GM12878 (cell line): ENCODE measurements at regions not wholly inside any gene's neighbourhood (a gene's known extent, or its start where the extent isn't known, plus 50 kb on each side); places are given as distances from the start of the nearest gene placed in this dataset.

ENCODE experiments used
- ATAC-seq: fragments of 200-7000 bp; cut with Tn5 transposase; 3 replicates; pipeline ENCODE4 v1.9.1; 2020; ENCODE audit warnings: mild to moderate bottlenecking, moderate library complexity
- BruUV-seq: library from RNA; stranded (reverse); fragments of 400-500 nt; replicated peaks from 2 replicates; lab custom pipeline; 2021; lab: Mats Ljungman, UMichigan
- CTCF ChIA-PET: fragments of 300-600 bp; sonication (Branson Sonifier 250); formaldehyde crosslinking; extraction: SDS; loops from one replicate; lab custom pipeline; 2021; ENCODE audit warnings: inconsistent platforms; lab: Yijun Ruan, JAX
- POLR2A ChIA-PET: fragments of 350-600 bp; formaldehyde crosslinking; extraction: SDS; loops from one replicate; lab custom pipeline; 2021; ENCODE audit warnings: inconsistent platforms; lab: Charles Lee
- RAD21 ChIA-PET: fragments of 300-600 bp; sonication (Branson Sonifier 250); formaldehyde crosslinking; loops from one replicate; lab custom pipeline; 2023; ENCODE audit warnings: antibody characterized with exemption; ENCODE audit not compliant: unreplicated experiment; lab: Charles Lee
- SMC1A ChIA-PET: fragments of 300-600 bp; sonication (Branson Sonifier 250); formaldehyde crosslinking; loops from one replicate; lab custom pipeline; 2023; ENCODE audit not compliant: unreplicated experiment, uncharacterized antibody; lab: Charles Lee
- DNase-seq: peaks from one replicate; pipeline ENCODE4 v3.0.0-alpha.2; 2011; ENCODE audit warnings: low read depth, low spot score
- FAIRE-seq: peaks from 3 replicates; lab custom pipeline; 2011; peaks lifted over from hg19 to GRCh38; lab: Jason Lieb, UNC
- H2AFZ ChIP-seq: 2 replicates; pipeline ENCODE4 v1.6.0; 2011; ENCODE audit warnings: low read depth, low read length, control low read depth; ENCODE audit not compliant: control insufficient read depth
- H3K27ac ChIP-seq: 2 replicates; pipeline ENCODE4 v1.5.1; 2011; ENCODE audit warnings: control low read depth; ENCODE audit not compliant: control insufficient read depth, insufficient read depth
- H3K27me3 ChIP-seq, 2 experiments: replicated peaks in 1 of 2; 2 replicates each; pipeline versions ENCODE4 v1.6.0 to v1.6.1; 2011; ENCODE audit warnings: low read length in 1 of 2; ENCODE audit not compliant: control insufficient read depth in 2 of 2, insufficient read depth in 2 of 2
- H3K36me3 ChIP-seq, 2 experiments: 2 replicates each; pipeline ENCODE4 v1.5.1; 2011; ENCODE audit warnings: low read length in 1 of 2; ENCODE audit not compliant: control insufficient read depth in 2 of 2, insufficient read depth in 2 of 2
- H3K4me1 ChIP-seq: 2 replicates; pipeline ENCODE4 v1.6.1; 2011; ENCODE audit warnings: mild to moderate bottlenecking, low read length, moderate library complexity, mixed read lengths; ENCODE audit not compliant: control insufficient read depth, insufficient read depth
- H3K4me2 ChIP-seq: 2 replicates; pipeline ENCODE4 v1.6.0; 2011; ENCODE audit warnings: control low read depth; ENCODE audit not compliant: control insufficient read depth, insufficient read depth
- H3K4me3 ChIP-seq: fragments of 200-600 bp; sonication (generic); 2 replicates; pipeline ENCODE4 v1.5.1; 2016
- H3K79me2 ChIP-seq: 2 replicates; pipeline ENCODE4 v1.6.0; 2011; ENCODE audit warnings: low read length; ENCODE audit not compliant: control insufficient read depth, insufficient read depth
- H3K9ac ChIP-seq: 2 replicates; pipeline ENCODE4 v1.8.0; 2011; ENCODE audit warnings: low read length, control low read depth, mixed read lengths; ENCODE audit not compliant: control insufficient read depth, insufficient read depth
- H3K9me3 ChIP-seq: replicated peaks from 3 replicates; pipeline ENCODE4 v1.5.1; 2011; ENCODE audit warnings: mild to moderate bottlenecking, low read length; ENCODE audit not compliant: control insufficient read depth, insufficient read depth
- H4K20me1 ChIP-seq: 2 replicates; pipeline ENCODE4 v1.6.0; 2011; ENCODE audit not compliant: control insufficient read depth, insufficient read depth
- CHD2 ChIP-seq: IDR thresholded peaks from 2 replicates; pipeline ENCODE4 v1.6.1; 2011; ENCODE audit warnings: low read depth, low read length, improper control_type of control experiment, borderline replicate concordance
- CREM ChIP-seq: IDR thresholded peaks from 2 replicates; pipeline ENCODE4 v1.6.1; 2014; ENCODE audit warnings: antibody characterized with exemption, low read depth
- E2F4 ChIP-seq: IDR thresholded peaks from 2 replicates; pipeline ENCODE4 v1.6.1; 2012; ENCODE audit warnings: low read depth, low read length, improper control_type of control experiment
- HSF1 ChIP-seq: fragments of 150-350 bp; IDR thresholded peaks from 2 replicates; pipeline ENCODE4 v1.6.1; 2014; ENCODE audit warnings: mild to moderate bottlenecking, low read depth, low read length
- IRF5 ChIP-seq: fragments of 450-650 bp; IDR thresholded peaks from 2 replicates; pipeline ENCODE4 v1.6.1; 2017; ENCODE audit warnings: borderline replicate concordance
- MLLT1 ChIP-seq: fragments of 450-650 bp; IDR thresholded peaks from 2 replicates; pipeline ENCODE4 v1.6.1; 2016; ENCODE audit warnings: mild to moderate bottlenecking
- MTA3 ChIP-seq: IDR thresholded peaks from 2 replicates; pipeline ENCODE4 v1.6.1; 2012; ENCODE audit warnings: low read length, inconsistent platforms, borderline replicate concordance
- RAD21 ChIP-seq: IDR thresholded peaks from 2 replicates; pipeline ENCODE4 v1.6.1; 2011; ENCODE audit warnings: mild to moderate bottlenecking, low read depth, low read length, moderate library complexity; ENCODE audit not compliant: insufficient read depth
- SMAD1 ChIP-seq: fragments of 450-650 bp; IDR thresholded peaks from 2 replicates; pipeline ENCODE4 v1.6.1; 2018; ENCODE audit warnings: mild to moderate bottlenecking, low read depth; ENCODE audit not compliant: partially characterized antibody
- SP1 ChIP-seq: IDR thresholded peaks from one replicate; pipeline ENCODE4 v1.6.1; 2011; ENCODE audit warnings: low read depth, low read length
- ZSCAN29 ChIP-seq: fragments of 450-650 bp; IDR thresholded peaks from 2 replicates; pipeline ENCODE4 v1.6.1; 2017; ENCODE audit warnings: mild to moderate bottlenecking, moderate library complexity
- WGBS: methylation state at CpG from one replicate; pipeline ENCODE4 v1.1.6; 2016; ENCODE audit warnings: low lambda C conversion rate; ENCODE audit not compliant: insufficient replicate concordance, insufficient coverage; ENCODE audit errors: missing lambda C conversion rate; 5-methylcytosine and 5-hydroxymethylcytosine counted together
- in situ Hi-C: fragments of 300-500 bp; cut with MboI; formaldehyde crosslinking; loops from 9 replicates; pipeline ENCODE4 v1.14.3; 2018; ENCODE audit warnings: mixed read lengths
- intact Hi-C: fragments of 100-400 bp; cut with micrococcal nuclease; formaldehyde crosslinking; loops from one replicate; pipeline ENCODE4 v1.14.2; 2022; ENCODE audit not compliant: unreplicated experiment
- TF ChIP-seq, protein P1 (sequence below): fragments of 450-650 bp; IDR thresholded peaks from 2 replicates; pipeline ENCODE4 v1.6.1; 2017; ENCODE audit warnings: mild to moderate bottlenecking, moderate library complexity
- TF ChIP-seq, protein P2 (sequence below): IDR thresholded peaks from 2 replicates; pipeline ENCODE4 v1.6.1; 2012; ENCODE audit warnings: low read depth, low read length, improper control_type of control experiment

DNA sequence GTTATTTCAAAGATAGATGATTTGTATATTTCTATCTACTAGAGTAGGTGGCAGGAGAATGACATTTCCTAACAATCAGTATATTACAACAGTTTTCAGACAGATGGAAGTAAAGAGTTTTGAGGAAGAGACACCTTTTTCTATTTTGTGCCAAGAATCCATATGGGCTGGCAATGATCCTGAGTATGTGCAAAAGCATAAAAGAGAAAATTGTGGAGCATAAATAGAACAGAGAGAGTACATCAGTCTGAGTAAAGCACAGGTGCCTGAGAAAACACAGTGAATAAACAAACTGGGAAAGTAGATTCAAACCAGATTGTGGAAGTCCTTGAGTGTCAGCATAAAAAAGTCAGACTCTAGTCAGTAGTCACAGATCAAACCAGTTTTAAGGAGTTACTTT lies 96.8 kb upstream of the WDR44 start (continued):
- TF ChIP-seq SMAD1, result no peak

GRCh38 chrX:118250445-118250844 lies 95.5 kb upstream of the WDR44 start:
- no TSS peak for BruUV-seq
- H3K79me2 ChIP-seq, result no peaks in the 10 kb centered on the region
- ATAC-seq, result no peak
- H3K36me3 ChIP-seq, result no peaks in the 10 kb centered on the region
- H3K27me3 ChIP-seq, result no peaks in the 10 kb centered on the region
- FAIRE-seq, result no peak
- no peak overlapping the region for H3K4me3 ChIP-seq
- no peak for DNase-seq
- H3K27ac ChIP-seq, result no peak overlapping the region
- no peaks in the 10 kb centered on the region for H3K9me3 ChIP-seq
- ChIA-PET CTCF (no interaction called here), SMC1A (interaction anchor here (0.6 to 1.8 kb wide), 4 partner anchors 8 to 1481 kb away, joined by 3 to 4 read pairs (median 3); no protein-coding TSS in a partner anchor), RAD21 (no interaction called here), POLR2A (no interaction called here)
- in situ Hi-C loops (loop anchor here (10.0 kb wide), 2 partner anchors 256 to 1756 kb away; no protein-coding TSS in a partner anchor), intact Hi-C loops (loop anchor here (10.0 kb wide), 1 partner anchor 1766 kb away; no protein-coding TSS in a partner anchor)
- H3K4me1 ChIP-seq, result no peaks in the 10 kb centered on the region
- H3K9ac ChIP-seq, result no peak overlapping the region
- H4K20me1 ChIP-seq, result no peaks in the 10 kb centered on the region
- H2AFZ ChIP-seq, result no peak overlapping the region
- 94% methylated on average over 1 of the region's 1 CpG for WGBS
- H3K4me2 ChIP-seq, result no peak overlapping the region
- TF ChIP-seq MLLT1 (no peak), RAD21 (no peak), MTA3 (no peak), E2F4 (no peak), HSF1 (no peak), IRF5 (no peak), ZSCAN29 (no peak), CREM (no peak), CHD2 (no peak), SP1 (no peak)
- TF ChIP-seq, protein P1, sequence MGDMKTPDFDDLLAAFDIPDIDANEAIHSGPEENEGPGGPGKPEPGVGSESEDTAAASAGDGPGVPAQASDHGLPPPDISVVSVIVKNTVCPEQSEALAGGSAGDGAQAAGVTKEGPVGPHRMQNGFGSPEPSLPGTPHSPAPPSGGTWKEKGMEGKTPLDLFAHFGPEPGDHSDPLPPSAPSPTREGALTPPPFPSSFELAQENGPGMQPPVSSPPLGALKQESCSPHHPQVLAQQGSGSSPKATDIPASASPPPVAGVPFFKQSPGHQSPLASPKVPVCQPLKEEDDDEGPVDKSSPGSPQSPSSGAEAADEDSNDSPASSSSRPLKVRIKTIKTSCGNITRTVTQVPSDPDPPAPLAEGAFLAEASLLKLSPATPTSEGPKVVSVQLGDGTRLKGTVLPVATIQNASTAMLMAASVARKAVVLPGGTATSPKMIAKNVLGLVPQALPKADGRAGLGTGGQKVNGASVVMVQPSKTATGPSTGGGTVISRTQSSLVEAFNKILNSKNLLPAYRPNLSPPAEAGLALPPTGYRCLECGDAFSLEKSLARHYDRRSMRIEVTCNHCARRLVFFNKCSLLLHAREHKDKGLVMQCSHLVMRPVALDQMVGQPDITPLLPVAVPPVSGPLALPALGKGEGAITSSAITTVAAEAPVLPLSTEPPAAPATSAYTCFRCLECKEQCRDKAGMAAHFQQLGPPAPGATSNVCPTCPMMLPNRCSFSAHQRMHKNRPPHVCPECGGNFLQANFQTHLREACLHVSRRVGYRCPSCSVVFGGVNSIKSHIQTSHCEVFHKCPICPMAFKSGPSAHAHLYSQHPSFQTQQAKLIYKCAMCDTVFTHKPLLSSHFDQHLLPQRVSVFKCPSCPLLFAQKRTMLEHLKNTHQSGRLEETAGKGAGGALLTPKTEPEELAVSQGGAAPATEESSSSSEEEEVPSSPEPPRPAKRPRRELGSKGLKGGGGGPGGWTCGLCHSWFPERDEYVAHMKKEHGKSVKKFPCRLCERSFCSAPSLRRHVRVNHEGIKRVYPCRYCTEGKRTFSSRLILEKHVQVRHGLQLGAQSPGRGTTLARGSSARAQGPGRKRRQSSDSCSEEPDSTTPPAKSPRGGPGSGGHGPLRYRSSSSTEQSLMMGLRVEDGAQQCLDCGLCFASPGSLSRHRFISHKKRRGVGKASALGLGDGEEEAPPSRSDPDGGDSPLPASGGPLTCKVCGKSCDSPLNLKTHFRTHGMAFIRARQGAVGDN, result no peak
- TF ChIP-seq, protein P2, sequence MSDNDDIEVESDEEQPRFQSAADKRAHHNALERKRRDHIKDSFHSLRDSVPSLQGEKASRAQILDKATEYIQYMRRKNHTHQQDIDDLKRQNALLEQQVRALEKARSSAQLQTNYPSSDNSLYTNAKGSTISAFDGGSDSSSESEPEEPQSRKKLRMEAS, result no peak
